Activated naive CD4-positive, alpha-beta T cell treated with anti-CD3 and anti-CD28 coated beads for 36 hours (primary cell): ENCODE measurements at regions not wholly inside any gene's neighbourhood (a gene's known extent, or its start where the extent isn't known, plus 50 kb on each side); places are given as distances from the start of the nearest gene placed in this dataset.

Source experiments
- CTCF ChIA-PET: fragments of 350-600 bp; sonication (Branson Sonifier 250); formaldehyde crosslinking; loops from one replicate; lab custom pipeline; 2021; ENCODE audit warnings: antibody characterized with exemption; lab: Charles Lee
- DNase-seq: peaks from one replicate; pipeline ENCODE4 v3.0.0-alpha.2; 2020
- H3K27ac Mint-ChIP-seq: one replicate; pipeline ENCODE4 v1.8.0; 2021; ENCODE audit warnings: mild to moderate bottlenecking, mixed read lengths
- H3K27me3 Mint-ChIP-seq: one replicate; pipeline ENCODE4 v1.8.0; 2021; ENCODE audit warnings: low read depth, mixed read lengths
- H3K36me3 Mint-ChIP-seq: one replicate; pipeline ENCODE4 v1.8.0; 2021; ENCODE audit warnings: low read depth, mixed read lengths
- H3K4me1 Mint-ChIP-seq: one replicate; pipeline ENCODE4 v1.8.0; 2021; ENCODE audit warnings: low read depth, mixed read lengths
- H3K4me3 Mint-ChIP-seq: one replicate; pipeline ENCODE4 v1.8.0; 2021; ENCODE audit warnings: mild to moderate bottlenecking, moderate library complexity, mixed read lengths
- H3K9me3 Mint-ChIP-seq: one replicate; pipeline ENCODE4 v1.8.0; 2021; ENCODE audit warnings: mixed read lengths
- intact Hi-C: fragments of 100-400 bp; cut with micrococcal nuclease; formaldehyde crosslinking; loops from one replicate; pipeline ENCODE4 v1.15.1; 2023

GRCh38 chr1:175840787-175841186, 97.4 kb upstream of the TNR start:
- peaks cover 3% of the 10 kb centered on the region for H3K9me3 Mint-ChIP-seq
- no peak overlapping the region for H3K4me3 Mint-ChIP-seq
- DNase-seq = no peak
- peaks cover 2% of the 10 kb centered on the region for H3K4me1 Mint-ChIP-seq
- no peak overlapping the region for H3K27ac Mint-ChIP-seq
- no peaks in the 10 kb centered on the region for H3K36me3 Mint-ChIP-seq
- intact Hi-C loops = no loop called here
- CTCF ChIA-PET = no interaction called here
- H3K27me3 Mint-ChIP-seq = peaks cover 24% of the 10 kb centered on the region

- intact Hi-C loops = no loop called here
- peak; percentile 43 for DNase-seq
- Mint-ChIP-seq H3K4me3 (no peak overlapping the region), H3K27ac (no peak overlapping the region), H3K36me3 (no peaks in the 10 kb centered on the region), H3K4me1 (peaks cover 2% of the 10 kb centered on the region), H3K27me3 (peaks cover 18% of the 10 kb centered on the region), H3K9me3 (peaks cover 3% of the 10 kb centered on the region)
- CTCF ChIA-PET = no interaction called here
Measured at GRCh38 chr1:175839779-175840669, 96.6 kb upstream of the TNR start.

GRCh38 chr1:175834597-175834996, 91.2 kb upstream of the TNR start:
- Mint-ChIP-seq H3K4me1 (no peaks in the 10 kb centered on the region), H3K27ac (no peak overlapping the region), H3K9me3 (peaks cover 4% of the 10 kb centered on the region), H3K27me3 (peaks cover 8% of the 10 kb centered on the region), H3K36me3 (no peaks in the 10 kb centered on the region), H3K4me3 (no peak overlapping the region)
- intact Hi-C loops = no loop called here
- CTCF ChIA-PET = no interaction called here
- no peak for DNase-seq

- peaks cover 4% of the 10 kb centered on the region for H3K9me3 Mint-ChIP-seq
- no peak overlapping the region for H3K4me3 Mint-ChIP-seq
- intact Hi-C loops = no loop called here
- H3K27me3 Mint-ChIP-seq = peaks cover 6% of the 10 kb centered on the region
- H3K27ac Mint-ChIP-seq = no peak overlapping the region
- DNase-seq = no peak
- no peaks in the 10 kb centered on the region for H3K4me1 Mint-ChIP-seq
- CTCF ChIA-PET = no interaction called here
- no peaks in the 10 kb centered on the region for H3K36me3 Mint-ChIP-seq
Measured at GRCh38 chr1:175833951-175834350, 90.6 kb upstream of the TNR start.

GRCh38 chr1:175833502-175833901, 90.1 kb upstream of the TNR start:
- H3K4me1 Mint-ChIP-seq = no peaks in the 10 kb centered on the region
- peaks cover 6% of the 10 kb centered on the region for H3K27me3 Mint-ChIP-seq
- H3K36me3 Mint-ChIP-seq = no peaks in the 10 kb centered on the region
- CTCF ChIA-PET = no interaction called here
- H3K4me3 Mint-ChIP-seq = no peak overlapping the region
- H3K27ac Mint-ChIP-seq = no peak overlapping the region
- peaks cover 4% of the 10 kb centered on the region for H3K9me3 Mint-ChIP-seq
- intact Hi-C loops = no loop called here
- DNase-seq = no peak

GRCh38 chr1:175830500-175830899, 87.1 kb upstream of the TNR start:
- no peaks in the 10 kb centered on the region for H3K4me1 Mint-ChIP-seq
- no peaks in the 10 kb centered on the region for H3K36me3 Mint-ChIP-seq
- CTCF ChIA-PET = no interaction called here
- H3K4me3 Mint-ChIP-seq = no peak overlapping the region
- DNase-seq = no peak
- peaks cover 8% of the 10 kb centered on the region for H3K27me3 Mint-ChIP-seq
- intact Hi-C loops = no loop called here
- no peak overlapping the region for H3K27ac Mint-ChIP-seq
- peaks cover 7% of the 10 kb centered on the region for H3K9me3 Mint-ChIP-seq

- Mint-ChIP-seq H3K4me1 (no peaks in the 10 kb centered on the region), H3K27ac (no peak overlapping the region), H3K27me3 (peaks cover 9% of the 10 kb centered on the region), H3K9me3 (peaks cover 7% of the 10 kb centered on the region), H3K36me3 (no peaks in the 10 kb centered on the region), H3K4me3 (no peak overlapping the region)
- intact Hi-C loops = loop anchor here (10.0 kb wide), 1 partner anchor 345 kb away; no protein-coding TSS in a partner anchor
- no peak for DNase-seq
- CTCF ChIA-PET = no interaction called here
Measured at GRCh38 chr1:175829845-175830244, 86.5 kb upstream of the TNR start.

- H3K27ac Mint-ChIP-seq = no peak overlapping the region
- intact Hi-C loops = loop anchor here (10.0 kb wide), 1 partner anchor 342 kb away; no protein-coding TSS in a partner anchor
- no peak for DNase-seq
- no peaks in the 10 kb centered on the region for H3K36me3 Mint-ChIP-seq
- H3K27me3 Mint-ChIP-seq = peaks cover 10% of the 10 kb centered on the region
- no peaks in the 10 kb centered on the region for H3K4me1 Mint-ChIP-seq
- H3K9me3 Mint-ChIP-seq = peaks cover 3% of the 10 kb centered on the region
- CTCF ChIA-PET = no interaction called here
- H3K4me3 Mint-ChIP-seq = no peak overlapping the region
Measured at GRCh38 chr1:175826705-175827104, 83.3 kb upstream of the TNR start.

- Mint-ChIP-seq H3K27me3 (peaks cover 10% of the 10 kb centered on the region), H3K4me1 (no peaks in the 10 kb centered on the region), H3K27ac (no peak overlapping the region), H3K36me3 (no peaks in the 10 kb centered on the region), H3K9me3 (peaks cover 3% of the 10 kb centered on the region), H3K4me3 (no peak overlapping the region)
- CTCF ChIA-PET = interaction anchor here (0.6 to 1.4 kb wide), 4 partner anchors 9 to 673 kb away, joined by 3 to 4 read pairs (median 3); no protein-coding TSS in a partner anchor
- DNase-seq = peak; percentile 59
- intact Hi-C loops = loop anchor here (1.0 to 10.0 kb wide), 2 partner anchors 339 to 672 kb away; no protein-coding TSS in a partner anchor
Measured at GRCh38 chr1:175824079-175824478, 80.7 kb upstream of the TNR start.

GRCh38 chr1:175823406-175823805, 80.0 kb upstream of the TNR start:
- Mint-ChIP-seq H3K4me1 (no peaks in the 10 kb centered on the region), H3K36me3 (no peaks in the 10 kb centered on the region), H3K27ac (no peak overlapping the region), H3K27me3 (peaks cover 10% of the 10 kb centered on the region), H3K9me3 (peaks cover 3% of the 10 kb centered on the region), H3K4me3 (no peak overlapping the region)
- intact Hi-C loops = loop anchor here (10.0 kb wide), 1 partner anchor 339 kb away; no protein-coding TSS in a partner anchor
- CTCF ChIA-PET = interaction anchor here (0.6 kb wide), 2 partner anchors 27 to 672 kb away, joined by 3 read pairs; no protein-coding TSS in a partner anchor
- DNase-seq = no peak

- DNase-seq = no peak
- H3K27me3 Mint-ChIP-seq = peaks cover 10% of the 10 kb centered on the region
- H3K4me1 Mint-ChIP-seq = no peaks in the 10 kb centered on the region
- no peaks in the 10 kb centered on the region for H3K9me3 Mint-ChIP-seq
- CTCF ChIA-PET = no interaction called here
- no peak overlapping the region for H3K27ac Mint-ChIP-seq
- no peak overlapping the region for H3K4me3 Mint-ChIP-seq
- intact Hi-C loops = loop anchor here (10.0 kb wide), 1 partner anchor 338 kb away; no protein-coding TSS in a partner anchor
- H3K36me3 Mint-ChIP-seq = no peaks in the 10 kb centered on the region
Measured at GRCh38 chr1:175822580-175822979, 79.2 kb upstream of the TNR start.

GRCh38 chr1:175820456-175821025, 77.1 kb upstream of the TNR start:
- Mint-ChIP-seq H3K27me3 (peaks cover 8% of the 10 kb centered on the region), H3K27ac (no peak overlapping the region), H3K36me3 (no peaks in the 10 kb centered on the region), H3K4me3 (no peak overlapping the region), H3K4me1 (no peaks in the 10 kb centered on the region), H3K9me3 (no peaks in the 10 kb centered on the region)
- intact Hi-C loops = loop anchor here (10.0 kb wide), 1 partner anchor 336 kb away; no protein-coding TSS in a partner anchor
- CTCF ChIA-PET = no interaction called here
- no peak for DNase-seq
